Neuronal stem cell (in vitro differentiated cells): ENCODE measurements at regions not wholly inside any gene's neighbourhood (a gene's known extent, or its start where the extent isn't known, plus 50 kb on each side); places are given as distances from the start of the nearest gene placed in this dataset.

ENCODE experiments used
- DNase-seq: peaks from one replicate; pipeline ENCODE4 v3.0.0-alpha.2; 2013; ENCODE audit warnings: low spot score
- H2AFZ ChIP-seq: one replicate; pipeline ENCODE4 v1.6.1; 2013; ENCODE audit warnings: mild to moderate bottlenecking, low read length, inconsistent platforms
- H2AK5ac ChIP-seq: 2 replicates; pipeline ENCODE4 v1.6.1; 2013; ENCODE audit warnings: low read depth, mild to moderate bottlenecking, inconsistent platforms, low read length, moderate library complexity, mixed read lengths
- H2BK120ac ChIP-seq: 2 replicates; pipeline ENCODE4 v1.6.1; 2013; ENCODE audit warnings: low read depth, mild to moderate bottlenecking, inconsistent platforms, low read length, moderate library complexity, mixed read lengths
- H2BK12ac ChIP-seq: one replicate; pipeline ENCODE4 v1.6.1; 2013; ENCODE audit warnings: low read length, inconsistent platforms
- H2BK15ac ChIP-seq: 2 replicates; pipeline ENCODE4 v1.6.1; 2013; ENCODE audit warnings: mild to moderate bottlenecking, low read length, inconsistent platforms, mixed read lengths
- H2BK5ac ChIP-seq: one replicate; pipeline ENCODE4 v1.6.1; 2013; ENCODE audit warnings: inconsistent platforms, mild to moderate bottlenecking, low read length, moderate library complexity
- H3K14ac ChIP-seq: one replicate; pipeline ENCODE4 v1.6.1; 2013; ENCODE audit warnings: low read length, inconsistent platforms
- H3K18ac ChIP-seq: 2 replicates; pipeline ENCODE4 v1.6.1; 2013; ENCODE audit warnings: low read length, inconsistent platforms
- H3K23ac ChIP-seq: 2 replicates; pipeline ENCODE4 v1.6.1; 2013; ENCODE audit warnings: low read depth, mild to moderate bottlenecking, mixed read lengths, low read length, inconsistent platforms; ENCODE audit not compliant: poor library complexity
- H3K27ac ChIP-seq: replicated peaks from 3 replicates; pipeline ENCODE4 v1.5.1; 2013; ENCODE audit warnings: low read length, inconsistent platforms
- H3K27me3 ChIP-seq, 3 experiments: 2 replicates each; pipeline ENCODE4 v1.6.1; 2013; ENCODE audit warnings: low read length in 3 of 3, mild to moderate bottlenecking in 2 of 3, inconsistent platforms in 1 of 3, low read depth in 1 of 3, mixed read lengths in 1 of 3, moderate library complexity in 1 of 3; ENCODE audit not compliant: control insufficient read depth in 3 of 3, insufficient read depth in 3 of 3
- H3K36me3 ChIP-seq, 2 donors: replicated peaks in 1 of 2; 2 replicates each; pipeline ENCODE4 v1.6.1; 2013; ENCODE audit warnings: low read length in 2 of 2; ENCODE audit not compliant: control insufficient read depth in 2 of 2, insufficient read depth in 2 of 2
- H3K4ac ChIP-seq: 2 replicates; pipeline ENCODE4 v1.6.1; 2013; ENCODE audit warnings: inconsistent platforms, mild to moderate bottlenecking, low read length, moderate library complexity
- H3K4me1 ChIP-seq, 2 donors: 1 replicate in 1 of 2; 2 replicates in 1 of 2; pipeline ENCODE4 v1.6.1; 2013; ENCODE audit warnings: low read length in 2 of 2, low read depth in 1 of 2; ENCODE audit not compliant: control insufficient read depth in 2 of 2, insufficient read depth in 1 of 2
- H3K4me2 ChIP-seq: one replicate; pipeline ENCODE4 v1.6.1; 2013; ENCODE audit warnings: mild to moderate bottlenecking, low read length, inconsistent platforms; ENCODE audit not compliant: insufficient read depth, poor library complexity, severe bottlenecking
- H3K4me3 ChIP-seq, 2 donors: 2 replicates each; pipeline ENCODE4 v1.5.1; 2013; ENCODE audit warnings: low read length in 2 of 2, mild to moderate bottlenecking in 2 of 2, inconsistent platforms in 1 of 2, moderate library complexity in 1 of 2
- H3K79me1 ChIP-seq: one replicate; pipeline ENCODE4 v1.6.1; 2013; ENCODE audit warnings: low read depth, mild to moderate bottlenecking, inconsistent platforms, low read length, moderate library complexity
- H3K9ac ChIP-seq: one replicate; pipeline ENCODE4 v1.6.1; 2013; ENCODE audit warnings: mild to moderate bottlenecking, low read depth, low read length, inconsistent platforms; ENCODE audit not compliant: poor library complexity
- H3K9me3 ChIP-seq, 2 donors: replicated peaks in 1 of 2; 2 replicates each; pipeline versions ENCODE3 to v1.6.1; 2013; ENCODE audit warnings: low read length in 2 of 2, mild to moderate bottlenecking in 2 of 2, inconsistent platforms in 1 of 2, low read depth in 1 of 2, mixed read lengths in 1 of 2, moderate library complexity in 1 of 2; ENCODE audit not compliant: control insufficient read depth in 2 of 2, insufficient read depth in 1 of 2
- H4K8ac ChIP-seq: one replicate; pipeline ENCODE4 v1.6.1; 2013; ENCODE audit warnings: low read depth, mild to moderate bottlenecking, inconsistent platforms, low read length, moderate library complexity
- H4K91ac ChIP-seq: one replicate; pipeline ENCODE4 v1.6.1; 2013; ENCODE audit warnings: low read length, low read depth, mild to moderate bottlenecking, inconsistent platforms; ENCODE audit not compliant: poor library complexity
- WGBS, 2 donors: extraction: QIAGEN DNeasy Blood & Tissue Kit; methylation state at CpG; one replicate each; pipeline ENCODE4 v1.1.7; 2013; ENCODE audit warnings: missing lambda C conversion rate in 2 of 2, mixed read lengths in 1 of 2; ENCODE audit not compliant: insufficient read length in 2 of 2, insufficient replicate concordance in 1 of 2; ENCODE audit errors: extremely low coverage in 2 of 2; 5-methylcytosine and 5-hydroxymethylcytosine counted together

- no peak overlapping the region for H3K18ac ChIP-seq
- 100% methylated on average over 1 of the region's 3 CpGs; no CpG with 5 or more reads in 1 of the 2 donors for WGBS, 2 donors
Measured at GRCh38 chr1:187460093-187460492, 631.3 kb downstream of the PLA2G4A start.

GRCh38 chr1:187464320-187464719 lies 635.6 kb downstream of the PLA2G4A start:
- no peaks in the 10 kb centered on the region for H3K4me1 ChIP-seq
- H4K8ac ChIP-seq = no peak overlapping the region
- WGBS, 2 donors = no CpG with 5 or more reads among the region's 1 CpG
- H3K9me3 ChIP-seq = peaks cover 0 to 5% of the 10 kb centered on the region in 2 donors
- DNase-seq = no peak
- no peak overlapping the region for H3K14ac ChIP-seq
- H2BK5ac ChIP-seq = no peak overlapping the region
- no peak overlapping the region for H3K18ac ChIP-seq
- no peak overlapping the region for H3K27ac ChIP-seq
- H2BK12ac ChIP-seq = no peak overlapping the region
- H2BK15ac ChIP-seq = no peak overlapping the region
- H3K4ac ChIP-seq = no peak overlapping the region
- H3K4me2 ChIP-seq = no peak overlapping the region
- H3K27me3 ChIP-seq = no peaks in the 10 kb centered on the region
- no peak overlapping the region for H2AFZ ChIP-seq
- no peak overlapping the region for H3K23ac ChIP-seq
- H3K79me1 ChIP-seq = no peaks in the 10 kb centered on the region
- no peak overlapping the region for H2BK120ac ChIP-seq
- no peak overlapping the region for H4K91ac ChIP-seq
- H3K9ac ChIP-seq = no peak overlapping the region
- H3K4me3 ChIP-seq = no peak overlapping the region
- H2AK5ac ChIP-seq = no peak overlapping the region
- no peaks in the 10 kb centered on the region for H3K36me3 ChIP-seq

More at GRCh38 chr1:187460093-187460492, 631.3 kb downstream of the PLA2G4A start:
- Histone ChIP-seq H3K4me3 (no peak overlapping the region), H2BK15ac (no peak overlapping the region), H3K27me3 (no peaks in the 10 kb centered on the region), H3K23ac (no peak overlapping the region), H3K4ac (no peak overlapping the region), H3K36me3 (no peaks in the 10 kb centered on the region), H2AFZ (no peak overlapping the region), H3K14ac (no peak overlapping the region), H2BK5ac (no peak overlapping the region), H2BK120ac (no peak overlapping the region), H3K27ac (no peak overlapping the region), H3K9me3 (peaks cover 0 to 3% of the 10 kb centered on the region in 2 donors), H3K4me2 (no peak overlapping the region), H2BK12ac (no peak overlapping the region), H2AK5ac (no peak overlapping the region), H4K8ac (no peak overlapping the region), H3K79me1 (no peaks in the 10 kb centered on the region), H3K4me1 (no peaks in the 10 kb centered on the region), H4K91ac (no peak overlapping the region), H3K9ac (no peak overlapping the region)
- DNase-seq = no peak

GRCh38 chr1:187465441-187465840 lies 636.7 kb downstream of the PLA2G4A start:
- Histone ChIP-seq H3K27me3 (no peaks in the 10 kb centered on the region), H3K18ac (no peak overlapping the region), H3K4me3 (peak overlapping the region in 1 of 2 donors; percentile 48), H2BK5ac (no peak overlapping the region), H3K9me3 (peaks cover 0 to 5% of the 10 kb centered on the region in 2 donors), H3K27ac (no peak overlapping the region), H2BK15ac (no peak overlapping the region), H4K8ac (no peak overlapping the region), H2BK12ac (no peak overlapping the region), H2AK5ac (no peak overlapping the region), H3K14ac (no peak overlapping the region), H3K4me2 (no peak overlapping the region), H3K4ac (no peak overlapping the region), H2AFZ (no peak overlapping the region), H3K23ac (no peak overlapping the region), H3K36me3 (no peaks in the 10 kb centered on the region), H2BK120ac (no peak overlapping the region), H3K79me1 (no peaks in the 10 kb centered on the region), H3K4me1 (no peaks in the 10 kb centered on the region), H4K91ac (no peak overlapping the region), H3K9ac (no peak overlapping the region)
- DNase-seq = no peak
- WGBS, 2 donors = no CpG with 5 or more reads among the region's 2 CpGs

- no CpG with 5 or more reads among the region's 2 CpGs for WGBS, 2 donors
Measured at GRCh38 chr1:187469836-187470235, 641.1 kb downstream of the PLA2G4A start.

More at GRCh38 chr1:187469836-187470235, 641.1 kb downstream of the PLA2G4A start:
- Histone ChIP-seq H3K23ac (no peak overlapping the region), H2BK120ac (no peak overlapping the region), H2BK15ac (no peak overlapping the region), H2AK5ac (no peak overlapping the region), H3K14ac (no peak overlapping the region), H2BK12ac (no peak overlapping the region), H3K36me3 (no peaks in the 10 kb centered on the region), H3K27me3 (no peaks in the 10 kb centered on the region), H3K4me3 (no peak overlapping the region), H2BK5ac (no peak overlapping the region), H3K18ac (no peak overlapping the region), H2AFZ (no peak overlapping the region), H3K27ac (no peak overlapping the region), H3K4ac (no peak overlapping the region), H4K8ac (no peak overlapping the region), H3K79me1 (no peaks in the 10 kb centered on the region), H3K9ac (no peak overlapping the region), H3K4me2 (no peak overlapping the region), H3K9me3 (peaks cover 0 to 4% of the 10 kb centered on the region in 2 donors), H4K91ac (no peak overlapping the region), H3K4me1 (no peaks in the 10 kb centered on the region)
- DNase-seq = no peak
